ENCODE measurements at regions not wholly inside any gene's neighbourhood (a gene's known extent, or its start where the extent isn't known, plus 50 kb on each side); places are given as distances from the start of the nearest gene placed in this dataset.

- no peak for TF ChIP-seq REST (IDR thresholded peaks at IDR 0.05; ENCODE audit: insufficient read depth in 1 of 2, low read depth in 2 of 2, low read length in 2 of 2)
- no peak for TF ChIP-seq SIN3A (IDR thresholded peaks at IDR 0.05; ENCODE audit: borderline replicate concordance, insufficient read depth, low read length)
- no peak for TF ChIP-seq POLR2AphosphoS5 (IDR thresholded peaks at IDR 0.05; ENCODE audit: low read depth, low read length)
- TF ChIP-seq TAF1 (IDR thresholded peaks at IDR 0.05; ENCODE audit: borderline replicate concordance, insufficient read depth, low read length) = no peak
- no peak for TF ChIP-seq FOXP2 (optimal IDR thresholded peaks at IDR 0.05; ENCODE audit: borderline replicate concordance, extremely low read depth, extremely low read length, insufficient read depth)
These were observed 176.5 kb upstream of the MAP3K1 start for GRCh38 chr5:56638768-56639238.

- TF ChIP-seq FOXP2 (optimal IDR thresholded peaks at IDR 0.05; ENCODE audit: borderline replicate concordance, extremely low read depth, extremely low read length, insufficient read depth) (no peak), TAF1 (IDR thresholded peaks at IDR 0.05; ENCODE audit: borderline replicate concordance, insufficient read depth, low read length) (no peak), REST (IDR thresholded peaks at IDR 0.05; ENCODE audit: insufficient read depth in 1 of 2, low read depth in 2 of 2, low read length in 2 of 2) (no peak), SIN3A (IDR thresholded peaks at IDR 0.05; ENCODE audit: borderline replicate concordance, insufficient read depth, low read length) (no peak), POLR2AphosphoS5 (IDR thresholded peaks at IDR 0.05; ENCODE audit: low read depth, low read length) (no peak)
These were observed 177.2 kb upstream of the MAP3K1 start for GRCh38 chr5:56638061-56638621.

- no peak for TF ChIP-seq TAF1 (IDR thresholded peaks at IDR 0.05; ENCODE audit: borderline replicate concordance, insufficient read depth, low read length)
- no peak for TF ChIP-seq POLR2AphosphoS5 (IDR thresholded peaks at IDR 0.05; ENCODE audit: low read depth, low read length)
- no peak for TF ChIP-seq REST (IDR thresholded peaks at IDR 0.05; ENCODE audit: insufficient read depth in 1 of 2, low read depth in 2 of 2, low read length in 2 of 2)
- TF ChIP-seq FOXP2 (optimal IDR thresholded peaks at IDR 0.05; ENCODE audit: borderline replicate concordance, extremely low read depth, extremely low read length, insufficient read depth) = no peak
- no peak for TF ChIP-seq SIN3A (IDR thresholded peaks at IDR 0.05; ENCODE audit: borderline replicate concordance, insufficient read depth, low read length)
These were observed 177.9 kb upstream of the MAP3K1 start for GRCh38 chr5:56637321-56637920.

GRCh38 chr5:56633950-56634349, 181.4 kb upstream of the MAP3K1 start:
- TF ChIP-seq FOXP2 (optimal IDR thresholded peaks at IDR 0.05; ENCODE audit: borderline replicate concordance, extremely low read depth, extremely low read length, insufficient read depth) = no peak
- TF ChIP-seq POLR2AphosphoS5 (IDR thresholded peaks at IDR 0.05; ENCODE audit: low read depth, low read length) = no peak
- TF ChIP-seq REST (IDR thresholded peaks at IDR 0.05; ENCODE audit: insufficient read depth in 1 of 2, low read depth in 2 of 2, low read length in 2 of 2) = no peak
- no peak for TF ChIP-seq TAF1 (IDR thresholded peaks at IDR 0.05; ENCODE audit: borderline replicate concordance, insufficient read depth, low read length)
- TF ChIP-seq SIN3A (IDR thresholded peaks at IDR 0.05; ENCODE audit: borderline replicate concordance, insufficient read depth, low read length) = no peak

All from PFSK-1 (cell line).